Loucy (cell line): ENCODE measurements at regions not wholly inside any gene's neighbourhood (a gene's known extent, or its start where the extent isn't known, plus 50 kb on each side); places are given as distances from the start of the nearest gene placed in this dataset.

Experiments used
- H2AFZ ChIP-seq: fragments of 200-600 bp; sonication (generic); 2 replicates; pipeline ENCODE4 v1.6.0; 2016; ENCODE audit warnings: antibody characterized with exemption, mild to moderate bottlenecking, low read length, moderate library complexity
- H3F3A ChIP-seq: fragments of 200-600 bp; 2 replicates; pipeline ENCODE4 v1.6.0; 2016; ENCODE audit warnings: antibody characterized with exemption, low read depth, mild to moderate bottlenecking
- H3K27me3 ChIP-seq: fragments of 200-600 bp; sonication (generic); 2 replicates; pipeline ENCODE4 v1.6.1; 2014; ENCODE audit warnings: low read length, mild to moderate bottlenecking; ENCODE audit not compliant: insufficient read depth, poor library complexity, severe bottlenecking
- H3K36me3 ChIP-seq: fragments of 200-600 bp; sonication (generic); 2 replicates; pipeline ENCODE4 v1.6.1; 2016; ENCODE audit warnings: low read length; ENCODE audit not compliant: insufficient read depth
- H3K4me1 ChIP-seq: fragments of 200-600 bp; sonication (generic); 2 replicates; pipeline ENCODE4 v1.5.1; 2014; ENCODE audit warnings: low read length, mild to moderate bottlenecking; ENCODE audit not compliant: insufficient read depth, poor library complexity, severe bottlenecking
- H3K4me2 ChIP-seq: fragments of 200-600 bp; sonication (generic); 2 replicates; pipeline ENCODE4 v1.6.0; 2014; ENCODE audit warnings: antibody characterized with exemption, low read length, low read depth, mild to moderate bottlenecking; ENCODE audit not compliant: poor library complexity, severe bottlenecking
- H3K4me3 ChIP-seq: fragments of 200-600 bp; sonication (generic); 2 replicates; pipeline ENCODE4 v1.5.1; 2014; ENCODE audit warnings: low read length, mild to moderate bottlenecking, mixed read lengths; ENCODE audit not compliant: poor library complexity, severe bottlenecking
- H3K79me2 ChIP-seq: fragments of 200-600 bp; sonication (generic); 2 replicates; pipeline ENCODE4 v1.6.1; 2014; ENCODE audit warnings: low read length; ENCODE audit not compliant: insufficient read depth
- H3K9ac ChIP-seq: fragments of 200-600 bp; sonication (generic); 2 replicates; pipeline ENCODE4 v1.6.0; 2014; ENCODE audit warnings: mild to moderate bottlenecking, low read depth, low read length, moderate library complexity; ENCODE audit not compliant: poor library complexity, severe bottlenecking
- H3K9me2 ChIP-seq: fragments of 200-600 bp; sonication (generic); replicated peaks from 2 replicates; pipeline ENCODE4 v1.6.1; 2016; ENCODE audit warnings: low read depth, low read length, mixed read lengths
- H3K9me3 ChIP-seq: fragments of 200-600 bp; sonication (generic); 2 replicates; pipeline ENCODE4 v1.6.1; 2014; ENCODE audit warnings: mild to moderate bottlenecking, antibody characterized with exemption, low read length, low read depth; ENCODE audit not compliant: insufficient read depth
- H4K20me1 ChIP-seq: fragments of 200-600 bp; sonication (generic); 2 replicates; pipeline ENCODE4 v1.6.0; 2014; ENCODE audit warnings: antibody characterized with exemption, low read length, mild to moderate bottlenecking; ENCODE audit not compliant: insufficient read depth, poor library complexity, severe bottlenecking
- CTCF ChIP-seq: fragments of 200-600 bp; sonication (generic); conservative IDR thresholded peaks from 2 replicates; pipeline ENCODE4 v1.5.1; 2014; ENCODE audit warnings: mild to moderate bottlenecking, antibody characterized with exemption, low read length
- EZH2phosphoT487 ChIP-seq: fragments of 200-600 bp; IDR thresholded peaks from 2 replicates; pipeline ENCODE4 v1.6.1; 2018; ENCODE audit warnings: antibody characterized with exemption, mild to moderate bottlenecking, moderate library complexity, borderline replicate concordance

- Histone ChIP-seq H3K9me2 (no peaks in the 10 kb centered on the region), H3K9me3 (peaks cover 14% of the 10 kb centered on the region; the same call in 1 of the 2 replicates), H3K36me3 (no peaks in the 10 kb centered on the region), H3F3A (no peaks in the 10 kb centered on the region), H3K4me2 (no peak overlapping the region), H3K4me1 (no peaks in the 10 kb centered on the region), H3K27me3 (no peaks in the 10 kb centered on the region), H3K4me3 (no peak overlapping the region), H4K20me1 (peaks cover 2% of the 10 kb centered on the region), H3K9ac (no peak overlapping the region), H2AFZ (no peak overlapping the region), H3K79me2 (no peaks in the 10 kb centered on the region)
- TF ChIP-seq CTCF (no peak), EZH2phosphoT487 (no peak)
Observed at GRCh38 chr7:153393666-153394065, 634.1 kb downstream of the ACTR3B start.

GRCh38 chr7:153396475-153396874, 636.9 kb downstream of the ACTR3B start:
- H3K79me2 ChIP-seq: no peaks in the 10 kb centered on the region
- H2AFZ ChIP-seq: no peak overlapping the region
- peaks cover 10% of the 10 kb centered on the region; the same call in 1 of the 2 replicates for H3K9me3 ChIP-seq

GRCh38 chr7:153397459-153397858, 637.9 kb downstream of the ACTR3B start:
- Histone ChIP-seq H2AFZ (no peak overlapping the region), H3K27me3 (no peaks in the 10 kb centered on the region), H3K4me3 (no peak overlapping the region), H3K9me3 (peaks cover 6% of the 10 kb centered on the region; the same call in 1 of the 2 replicates), H3F3A (no peaks in the 10 kb centered on the region), H3K79me2 (no peaks in the 10 kb centered on the region), H3K9ac (no peak overlapping the region), H3K4me2 (no peak overlapping the region), H3K4me1 (no peaks in the 10 kb centered on the region), H3K9me2 (no peaks in the 10 kb centered on the region), H3K36me3 (no peaks in the 10 kb centered on the region), H4K20me1 (no peaks in the 10 kb centered on the region)
- no peak for TF ChIP-seq EZH2phosphoT487
- TF ChIP-seq CTCF: no peak

More at GRCh38 chr7:153396475-153396874, 636.9 kb downstream of the ACTR3B start:
- no peaks in the 10 kb centered on the region for H3K9me2 ChIP-seq
- H3K4me1 ChIP-seq: no peaks in the 10 kb centered on the region
- H3K36me3 ChIP-seq: no peaks in the 10 kb centered on the region
- no peaks in the 10 kb centered on the region for H3F3A ChIP-seq
- peaks cover 2% of the 10 kb centered on the region for H4K20me1 ChIP-seq
- H3K27me3 ChIP-seq: no peaks in the 10 kb centered on the region
- no peak overlapping the region for H3K4me2 ChIP-seq
- no peak overlapping the region for H3K4me3 ChIP-seq
- no peak for TF ChIP-seq EZH2phosphoT487
- no peak for TF ChIP-seq CTCF
- no peak overlapping the region for H3K9ac ChIP-seq
